ENCODE measurements at regions not wholly inside any gene's neighbourhood (a gene's known extent, or its start where the extent isn't known, plus 50 kb on each side); places are given as distances from the start of the nearest gene placed in this dataset.

DNA sequence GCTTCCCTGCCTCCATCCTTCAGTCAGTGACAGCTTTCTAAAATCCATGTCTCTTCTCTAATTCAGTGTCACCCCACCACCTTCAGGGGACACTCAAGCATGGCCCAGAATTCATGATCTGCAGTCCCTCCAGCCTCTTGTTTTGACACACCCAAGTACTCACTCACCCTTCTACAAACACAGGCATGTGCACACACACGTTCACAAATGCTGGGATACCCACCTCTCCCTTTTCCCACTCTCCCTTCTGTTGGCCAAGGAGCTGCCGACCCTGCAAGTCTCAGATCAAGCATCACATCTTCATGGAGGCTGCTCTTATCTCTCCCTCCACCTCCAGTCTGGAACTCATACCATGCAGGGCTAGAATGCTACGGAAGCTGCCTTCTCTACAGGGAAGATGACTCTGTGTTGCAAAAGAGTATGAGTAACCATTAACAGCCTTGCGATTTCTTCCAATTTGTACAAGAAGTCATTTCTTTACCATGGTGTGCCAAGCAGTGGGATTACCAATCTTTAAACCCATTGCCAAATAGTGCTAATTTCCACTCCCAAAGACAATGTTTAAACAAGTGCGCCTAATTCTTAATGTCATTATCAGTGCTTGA lies 196.1 kb downstream of the BCL11B start:
- TF ChIP-seq POLR2A (IDR thresholded peaks at IDR 0.05) (no peak), POLR2AphosphoS5 (IDR thresholded peaks at IDR 0.05) (no peak)
- TF ChIP-seq, protein P1, sequence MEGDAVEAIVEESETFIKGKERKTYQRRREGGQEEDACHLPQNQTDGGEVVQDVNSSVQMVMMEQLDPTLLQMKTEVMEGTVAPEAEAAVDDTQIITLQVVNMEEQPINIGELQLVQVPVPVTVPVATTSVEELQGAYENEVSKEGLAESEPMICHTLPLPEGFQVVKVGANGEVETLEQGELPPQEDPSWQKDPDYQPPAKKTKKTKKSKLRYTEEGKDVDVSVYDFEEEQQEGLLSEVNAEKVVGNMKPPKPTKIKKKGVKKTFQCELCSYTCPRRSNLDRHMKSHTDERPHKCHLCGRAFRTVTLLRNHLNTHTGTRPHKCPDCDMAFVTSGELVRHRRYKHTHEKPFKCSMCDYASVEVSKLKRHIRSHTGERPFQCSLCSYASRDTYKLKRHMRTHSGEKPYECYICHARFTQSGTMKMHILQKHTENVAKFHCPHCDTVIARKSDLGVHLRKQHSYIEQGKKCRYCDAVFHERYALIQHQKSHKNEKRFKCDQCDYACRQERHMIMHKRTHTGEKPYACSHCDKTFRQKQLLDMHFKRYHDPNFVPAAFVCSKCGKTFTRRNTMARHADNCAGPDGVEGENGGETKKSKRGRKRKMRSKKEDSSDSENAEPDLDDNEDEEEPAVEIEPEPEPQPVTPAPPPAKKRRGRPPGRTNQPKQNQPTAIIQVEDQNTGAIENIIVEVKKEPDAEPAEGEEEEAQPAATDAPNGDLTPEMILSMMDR (IDR thresholded peaks at IDR 0.05) = no peak

Measured in prostate gland (tissue), 2 donors.